ENCODE measurements at regions not wholly inside any gene's neighbourhood (a gene's known extent, or its start where the extent isn't known, plus 50 kb on each side); places are given as distances from the start of the nearest gene placed in this dataset.

DNA sequence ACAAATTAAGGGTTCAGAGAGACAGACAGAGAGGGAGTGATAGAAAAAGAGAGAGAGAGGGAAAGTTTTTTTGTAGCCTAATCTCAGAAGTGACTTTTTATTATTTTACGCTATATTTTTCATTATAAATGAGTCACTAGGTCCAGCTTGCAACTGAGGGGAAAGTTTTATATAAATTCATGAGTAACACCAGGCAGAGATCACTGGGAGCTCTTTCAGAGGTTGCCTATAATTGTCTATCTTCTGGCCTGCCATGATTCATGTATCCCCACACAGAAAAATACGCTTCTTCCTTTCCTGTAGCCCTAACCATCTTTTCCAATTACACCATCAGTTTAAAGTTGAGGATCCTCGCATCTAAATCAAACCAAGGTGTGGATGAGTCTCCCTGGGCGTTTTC lies 467.9 kb downstream of the SLITRK1 start:
- no peak overlapping the region for H3K4me3 ChIP-seq (ENCODE audit: low read depth, low read length)
- DNase-seq (ENCODE audit: low read depth), result no peak

DNA sequence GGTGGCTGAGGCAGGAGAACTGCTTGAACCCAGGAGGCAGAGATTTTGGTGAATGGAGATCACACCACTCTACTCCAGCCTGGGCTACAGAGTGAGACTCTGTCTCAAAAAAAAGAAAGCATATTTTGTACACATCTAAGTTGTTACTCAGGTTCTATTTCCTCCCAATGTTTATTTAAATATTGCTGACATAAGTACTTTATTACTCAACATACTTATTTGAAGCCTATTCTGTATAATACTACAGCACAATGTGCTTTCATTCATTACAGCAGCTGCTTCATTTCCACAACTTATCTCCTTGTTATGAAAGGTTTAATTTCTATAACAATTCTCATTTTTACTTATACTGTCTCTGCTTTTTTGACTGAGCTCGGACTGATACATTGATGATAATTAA lies 495.7 kb downstream of the SLITRK1 start:
- DNase-seq (ENCODE audit: low read depth), result no peak
- no peak overlapping the region for H3K4me3 ChIP-seq (ENCODE audit: low read depth, low read length)

DNA sequence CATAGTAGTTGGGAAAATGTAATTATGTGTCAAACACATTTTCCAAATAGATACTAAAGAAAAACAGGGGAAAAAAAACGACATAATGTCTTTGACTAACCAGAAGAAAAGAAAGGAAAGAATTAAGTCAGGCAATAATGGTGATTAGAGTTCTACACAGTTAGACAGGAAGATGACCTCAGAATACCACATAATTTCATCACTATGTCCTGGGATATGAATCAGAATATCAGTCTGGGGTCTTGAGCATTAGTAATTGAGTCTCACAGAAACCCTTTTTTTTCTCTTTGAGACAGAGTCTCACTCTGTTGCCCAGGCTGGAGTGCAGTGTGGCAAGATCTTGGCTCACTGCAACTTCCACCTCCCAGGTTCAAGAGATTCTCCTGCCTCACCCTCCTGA lies 503.4 kb downstream of the SLITRK1 start:
- peak; percentile 13 for DNase-seq (ENCODE audit: low read depth)

DNA sequence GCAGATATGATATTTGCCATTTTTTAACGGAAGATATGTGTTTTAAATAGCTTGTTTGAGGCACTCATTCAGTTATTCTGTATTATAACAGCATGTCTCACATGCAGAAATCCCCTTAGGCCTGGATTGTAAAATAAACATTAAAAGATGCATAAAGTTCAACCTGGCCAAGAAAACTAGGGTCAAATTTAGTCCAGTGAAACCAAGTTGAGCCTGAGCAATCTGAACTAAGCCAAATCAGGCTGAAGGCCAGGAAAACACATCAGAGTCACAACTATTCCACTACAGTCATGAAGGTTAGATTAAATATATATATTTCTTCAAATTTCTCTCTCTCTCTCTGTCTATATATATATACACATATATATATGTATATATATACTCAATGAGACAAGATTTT lies 504.8 kb downstream of the SLITRK1 start:
- peak; percentile 37 for DNase-seq (ENCODE audit: low read depth)
- no peak overlapping the region for H3K4me3 ChIP-seq (ENCODE audit: low read depth, low read length)

More for the DNA sequence above, 503.4 kb downstream of the SLITRK1 start:
- no peak overlapping the region for H3K4me3 ChIP-seq (ENCODE audit: low read depth, low read length)

DNA sequence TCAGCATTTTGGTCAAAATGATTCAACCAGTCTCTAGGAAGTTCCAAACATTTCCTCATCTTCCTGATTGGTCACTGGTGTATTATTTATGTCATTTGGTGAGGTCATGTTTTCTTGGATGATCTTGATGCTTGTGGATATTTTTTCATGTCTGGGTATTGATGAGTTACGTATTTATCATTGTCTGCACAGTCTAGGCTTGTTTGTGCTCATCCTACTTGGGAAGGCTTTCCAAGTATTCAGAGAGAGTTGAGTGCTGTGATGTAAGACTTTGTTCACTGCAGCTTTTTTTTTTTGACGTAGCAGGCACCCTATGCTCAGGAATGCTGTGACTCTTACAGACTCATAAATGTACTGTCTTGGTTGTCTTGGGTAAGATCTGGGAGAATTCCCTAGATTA lies 509.5 kb downstream of the SLITRK1 start:
- DNase-seq (ENCODE audit: low read depth), result peak; percentile 9
- no peak overlapping the region for H3K4me3 ChIP-seq (ENCODE audit: low read depth, low read length)

DNA sequence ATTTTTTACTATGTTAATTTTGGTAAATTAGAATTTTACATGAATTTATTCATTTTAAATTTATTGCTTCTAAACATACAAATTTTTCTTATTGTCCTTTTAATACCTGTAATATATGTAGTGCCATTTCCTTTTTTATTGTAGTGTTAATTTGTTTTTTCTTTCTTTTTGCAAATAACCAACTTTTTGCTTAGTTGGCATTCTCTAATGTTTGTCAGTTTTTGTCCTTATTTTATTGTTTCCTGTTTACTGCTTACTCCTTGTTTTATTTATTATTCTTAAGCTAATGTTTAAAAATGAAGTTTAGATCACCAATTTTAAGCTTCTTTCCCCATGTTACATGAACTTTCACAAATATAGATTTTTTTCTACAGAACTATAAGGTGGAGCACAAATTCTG lies 516.6 kb downstream of the SLITRK1 start:
- no peak overlapping the region for H3K4me3 ChIP-seq (ENCODE audit: low read depth, low read length)
- no peak for DNase-seq (ENCODE audit: low read depth)

DNA sequence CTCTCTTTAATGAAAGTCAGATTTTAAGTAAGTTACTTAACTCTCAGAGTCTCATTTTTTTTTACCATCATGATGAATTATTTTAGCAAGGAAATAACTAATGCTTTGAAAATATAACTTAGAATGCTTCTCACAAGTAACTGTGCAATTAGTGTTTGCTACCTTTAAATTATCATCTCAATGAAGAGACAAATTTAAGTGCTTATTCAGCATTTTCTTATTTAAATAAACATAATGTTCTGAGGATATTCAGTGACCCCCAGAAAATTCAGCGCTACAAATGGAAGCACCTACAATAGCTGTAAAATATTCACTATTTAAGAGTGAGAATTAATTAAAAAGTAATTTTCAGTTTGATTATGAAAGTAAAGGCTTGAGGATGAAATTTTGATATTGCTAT lies 527.2 kb downstream of the SLITRK1 start:
- H3K4me3 ChIP-seq (ENCODE audit: low read depth, low read length), result no peak overlapping the region
- DNase-seq (ENCODE audit: low read depth), result no peak

DNA sequence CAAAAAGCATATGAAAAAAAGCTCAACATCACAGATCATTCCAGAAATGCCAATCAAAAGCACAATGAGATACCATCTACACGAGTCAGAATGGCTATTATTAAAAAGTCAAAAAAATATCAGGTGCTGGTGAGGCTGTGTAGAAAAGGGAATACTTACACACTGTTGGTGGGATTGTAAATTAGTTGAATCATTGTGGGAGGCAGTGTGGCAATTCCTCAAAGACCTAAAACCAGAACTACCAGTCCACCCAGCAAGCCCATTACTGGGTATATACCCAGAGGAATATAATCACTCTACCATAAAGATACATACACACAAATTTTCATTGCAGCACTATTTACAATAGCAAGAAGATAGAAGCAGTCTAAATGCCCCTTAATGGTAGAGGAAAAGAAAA lies 529.9 kb downstream of the SLITRK1 start:
- no peak overlapping the region for H3K4me3 ChIP-seq (ENCODE audit: low read depth, low read length)
- no peak for DNase-seq (ENCODE audit: low read depth)

DNA sequence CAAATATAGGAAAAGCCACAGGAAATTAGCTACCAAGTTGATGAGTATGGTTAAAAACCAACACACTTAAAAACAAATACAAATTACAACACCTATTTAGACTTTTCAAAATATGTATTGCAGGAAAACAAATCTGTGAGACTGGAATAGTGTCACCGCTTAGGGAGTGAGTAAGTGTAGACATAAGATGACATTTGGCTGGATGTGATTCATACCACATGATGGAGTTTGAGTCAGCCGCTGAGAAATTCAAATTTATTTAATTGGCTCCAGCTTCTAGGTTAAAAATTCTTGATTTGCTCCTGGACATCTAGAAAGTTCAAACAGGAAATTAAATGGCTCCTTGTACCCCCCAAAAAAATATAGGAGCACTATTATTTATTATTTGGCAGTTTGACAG lies 531.7 kb downstream of the SLITRK1 start:
- H3K4me3 ChIP-seq (ENCODE audit: low read depth, low read length), result no peak overlapping the region
- peak; percentile 3 for DNase-seq (ENCODE audit: low read depth)

DNA sequence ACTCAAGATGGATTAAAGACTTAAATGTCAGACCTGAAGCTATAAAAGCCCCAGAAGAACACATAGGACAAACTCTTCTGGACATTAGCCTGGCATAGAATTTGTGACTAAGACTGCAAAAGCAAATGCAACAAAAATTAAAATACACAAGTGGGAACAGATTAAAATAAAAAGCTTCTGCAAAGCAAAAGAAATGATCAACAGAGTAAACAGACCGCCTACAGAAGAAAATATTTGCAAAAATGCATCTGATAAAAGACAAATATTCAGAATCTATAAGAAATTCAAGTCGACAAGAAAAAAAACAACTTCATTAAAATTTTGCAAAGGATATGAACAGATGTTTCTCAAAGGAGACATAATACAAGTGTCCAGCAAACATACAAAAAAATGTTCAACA lies 537.8 kb downstream of the SLITRK1 start:
- DNase-seq (ENCODE audit: low read depth), result no peak
- H3K4me3 ChIP-seq (ENCODE audit: low read depth, low read length), result no peak overlapping the region

DNA sequence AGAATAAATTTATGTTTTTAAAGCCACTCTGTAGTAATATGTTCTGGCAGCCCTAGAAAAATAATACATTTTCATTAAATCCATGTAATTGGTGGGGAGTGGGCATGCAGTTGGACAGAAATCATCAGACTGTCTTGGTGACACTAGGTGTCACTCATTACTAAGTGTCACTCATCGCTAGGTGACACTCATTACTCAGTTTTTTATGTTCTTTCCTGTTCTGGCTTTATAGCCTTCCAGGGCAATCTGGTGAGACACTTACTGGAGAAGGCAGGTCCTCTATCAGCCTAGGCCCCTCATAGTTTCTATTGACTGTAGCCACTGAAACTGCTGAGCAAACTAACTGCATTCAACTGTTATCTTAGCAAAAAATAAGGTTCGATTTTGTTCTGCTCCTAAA lies 542.1 kb downstream of the SLITRK1 start:
- no peak overlapping the region for H3K4me3 ChIP-seq (ENCODE audit: low read depth, low read length)
- no peak for DNase-seq (ENCODE audit: low read depth)

DNA sequence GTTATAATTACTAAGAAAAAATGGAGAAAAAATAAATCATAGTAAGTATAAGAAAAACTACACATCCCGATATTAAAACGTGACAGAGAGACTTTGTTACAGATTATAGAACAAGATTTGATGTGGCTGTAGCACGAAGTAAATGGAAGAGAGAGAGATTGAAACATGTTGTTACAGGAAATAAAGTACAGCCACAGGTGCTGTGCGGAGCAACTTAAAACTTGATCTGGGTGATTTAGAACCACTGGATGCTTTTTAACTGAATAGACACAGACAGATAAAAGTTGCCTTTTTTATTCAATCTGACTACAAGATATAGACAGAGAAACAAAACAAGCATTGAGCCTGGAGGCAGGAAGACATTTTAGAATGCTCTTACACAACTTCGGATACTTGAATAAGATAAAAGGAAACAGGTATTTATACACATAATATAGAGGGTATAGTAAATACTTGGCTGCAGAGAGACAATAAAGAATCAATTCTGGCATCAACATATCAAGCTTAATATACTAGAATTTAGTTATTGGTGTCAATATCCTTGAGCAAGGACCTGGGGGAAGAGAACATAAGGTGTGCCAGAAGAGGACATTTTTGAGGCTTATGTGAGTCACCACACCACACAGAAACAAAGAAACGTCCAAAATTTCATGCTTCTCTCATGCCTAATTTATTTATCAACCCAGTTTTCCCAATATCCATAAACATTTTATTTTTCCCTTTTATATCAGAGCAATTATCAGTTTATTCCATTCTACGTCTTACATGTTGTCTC lies 548.5 kb downstream of the SLITRK1 start:
- H3K4me3 ChIP-seq (ENCODE audit: low read depth, low read length), result no peak overlapping the region
- DNase-seq (ENCODE audit: low read depth), result no peak

DNA sequence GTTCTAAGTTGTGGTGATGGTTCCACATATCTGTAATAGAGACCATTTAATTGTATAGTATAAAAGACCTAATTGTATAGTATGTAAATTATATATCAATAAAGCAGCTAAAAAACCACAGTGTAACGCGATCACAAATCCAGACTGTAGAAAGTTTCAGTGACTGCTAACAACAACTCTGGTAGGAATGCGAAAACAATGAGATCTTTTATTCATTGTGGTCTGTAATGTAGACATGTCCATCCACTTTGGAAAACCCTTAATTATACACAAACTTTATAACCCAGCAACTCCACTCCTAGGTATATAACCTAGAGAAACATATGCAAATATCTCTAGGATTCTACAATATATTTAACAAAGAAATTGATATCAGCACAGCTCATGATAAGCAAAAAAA lies 549.5 kb downstream of the SLITRK1 start:
- H3K4me3 ChIP-seq (ENCODE audit: low read depth, low read length), result no peak overlapping the region
- DNase-seq (ENCODE audit: low read depth), result no peak

DNA sequence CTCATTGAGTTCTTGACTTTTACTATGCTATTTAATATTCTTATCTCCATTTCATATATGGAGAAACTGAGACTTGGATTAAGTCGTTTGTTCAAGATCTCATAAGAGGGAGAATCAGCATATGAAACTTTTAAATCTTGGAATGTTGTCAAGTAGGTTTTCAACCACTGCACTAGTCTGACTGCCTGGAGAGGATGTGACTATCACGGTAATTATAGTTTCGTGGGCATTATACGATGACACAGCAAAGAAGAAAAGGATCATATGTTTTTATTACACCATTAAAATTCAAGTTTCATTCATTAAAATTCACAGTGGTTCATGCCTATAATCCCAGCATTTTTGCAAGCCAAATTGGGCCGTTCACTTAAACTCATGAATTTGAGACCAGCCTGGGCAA lies 555.2 kb downstream of the SLITRK1 start:
- no peak for DNase-seq (ENCODE audit: low read depth)
- H3K4me3 ChIP-seq (ENCODE audit: low read depth, low read length), result no peak overlapping the region

DNA sequence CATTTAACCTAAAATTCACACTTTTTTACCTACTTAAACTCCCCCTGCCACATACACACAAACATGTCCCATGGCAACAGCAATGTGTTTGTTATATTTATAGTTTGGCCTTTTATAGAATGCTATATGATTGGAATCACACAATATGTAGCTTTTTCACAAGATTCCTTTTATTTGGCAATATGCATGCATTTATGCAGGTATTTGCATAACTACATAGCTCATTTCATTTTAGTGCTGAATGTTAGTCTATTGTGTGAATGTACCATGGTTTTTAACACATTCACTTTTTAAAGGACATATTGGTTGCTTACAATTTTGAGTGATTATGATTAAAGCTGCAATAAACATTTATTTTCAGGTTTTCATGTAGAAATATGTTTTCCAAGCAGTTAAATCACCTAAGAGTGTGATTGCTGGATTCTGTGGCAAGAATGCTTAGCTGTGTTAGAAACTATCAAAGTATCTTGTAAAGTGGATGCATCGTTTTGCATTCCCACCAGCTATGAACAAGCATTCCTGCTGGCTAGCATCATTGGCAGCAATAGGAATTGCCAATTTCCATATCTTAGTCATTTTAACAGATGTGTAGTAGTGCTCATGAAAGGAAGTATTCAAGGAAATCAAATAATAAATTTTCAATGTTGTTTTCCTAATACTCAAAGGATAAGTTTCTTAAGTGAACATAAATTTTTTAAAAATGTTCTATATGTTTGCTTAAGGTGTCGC lies 557.0 kb downstream of the SLITRK1 start:
- peak; percentile 65 for DNase-seq (ENCODE audit: low read depth)
- H3K4me3 ChIP-seq (ENCODE audit: low read depth, low read length), result no peak overlapping the region

DNA sequence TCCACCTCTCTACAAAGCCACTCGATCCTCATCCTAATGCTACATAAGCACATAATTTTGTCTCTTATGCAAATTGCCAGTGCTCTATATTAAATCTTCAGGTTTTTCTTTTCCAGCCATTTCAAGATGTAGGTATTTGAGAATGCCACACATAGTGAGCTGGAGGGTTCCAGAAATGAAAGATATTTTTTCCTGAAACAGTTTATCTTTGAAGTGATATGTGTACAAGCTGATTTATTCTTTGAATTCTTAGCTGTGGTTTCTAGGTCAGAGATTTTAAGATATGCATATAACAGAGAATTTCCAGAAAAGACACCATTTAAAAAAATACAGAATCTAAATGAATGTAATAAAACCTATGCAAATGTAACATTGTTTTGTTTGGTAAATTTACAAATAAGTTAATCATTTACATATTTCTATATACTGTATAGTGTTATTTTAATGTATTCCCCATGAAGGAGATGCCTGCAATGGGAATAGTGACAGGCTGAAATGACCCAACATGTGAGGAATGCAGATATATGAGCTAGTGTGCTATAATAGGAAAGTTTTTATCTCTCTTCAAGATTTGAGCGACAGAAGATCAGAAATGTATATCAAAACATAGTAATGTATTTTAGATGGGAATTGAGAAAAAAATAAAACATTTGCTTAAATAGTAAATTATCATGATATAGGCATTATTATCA lies 570.2 kb downstream of the SLITRK1 start:
- no peak for DNase-seq (ENCODE audit: low read depth)
- no peak overlapping the region for H3K4me3 ChIP-seq (ENCODE audit: low read depth, low read length)

DNA sequence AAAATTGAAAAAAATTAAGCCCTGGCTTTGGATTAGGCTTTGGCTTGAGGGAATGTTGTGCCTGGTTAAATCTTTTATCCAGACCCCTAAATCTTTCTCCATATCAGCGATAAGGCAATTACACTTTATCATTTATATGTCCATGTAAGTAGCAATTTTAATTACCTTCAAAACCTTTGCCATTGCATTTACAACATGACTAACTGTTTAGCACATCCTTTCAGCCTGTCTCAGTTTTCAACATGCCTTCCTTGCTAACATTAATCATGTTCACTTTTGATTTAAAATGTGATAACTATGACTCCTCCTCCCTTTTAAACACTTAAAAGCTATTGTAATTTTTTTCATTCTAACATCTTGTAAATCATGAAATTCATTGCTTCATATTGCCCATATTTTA lies 583.7 kb downstream of the SLITRK1 start:
- DNase-seq (ENCODE audit: low read depth), result no peak
- H3K4me3 ChIP-seq (ENCODE audit: low read depth, low read length), result no peak overlapping the region

DNA sequence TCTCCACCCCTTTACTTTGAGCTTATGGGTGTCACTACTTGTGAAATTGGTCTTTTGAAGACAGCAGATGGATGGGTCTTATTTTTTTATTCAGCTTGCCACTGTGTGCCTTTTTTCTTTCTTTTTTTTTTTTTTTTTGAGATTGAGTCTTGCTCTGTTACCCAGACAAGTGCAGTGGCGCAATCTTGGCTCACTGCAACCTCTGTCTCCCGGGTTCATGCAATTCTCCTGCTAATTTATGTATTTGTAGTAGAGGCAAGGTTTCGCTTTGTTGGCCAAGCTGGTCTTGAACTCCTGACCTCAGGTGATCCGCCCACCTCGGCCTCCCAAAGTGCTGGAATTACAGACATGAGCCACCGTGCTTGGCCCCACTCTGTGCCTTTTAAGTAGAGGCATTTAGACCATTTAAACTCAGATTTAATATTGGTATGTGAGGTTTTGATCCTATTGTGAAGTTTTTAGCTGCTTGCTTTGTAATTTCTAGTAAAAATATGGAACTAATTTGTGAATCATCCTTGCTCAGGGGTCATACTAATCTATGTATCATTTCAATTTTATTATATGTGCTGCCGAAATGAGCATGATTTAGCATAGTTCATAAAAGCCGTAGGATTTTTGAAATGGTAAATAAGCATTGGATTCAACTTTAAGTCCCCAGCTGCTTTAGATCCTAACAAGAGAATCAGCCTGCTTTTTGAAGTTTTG lies 584.5 kb downstream of the SLITRK1 start:
- no peak overlapping the region for H3K4me3 ChIP-seq (ENCODE audit: low read depth, low read length)
- DNase-seq (ENCODE audit: low read depth), result no peak

DNA sequence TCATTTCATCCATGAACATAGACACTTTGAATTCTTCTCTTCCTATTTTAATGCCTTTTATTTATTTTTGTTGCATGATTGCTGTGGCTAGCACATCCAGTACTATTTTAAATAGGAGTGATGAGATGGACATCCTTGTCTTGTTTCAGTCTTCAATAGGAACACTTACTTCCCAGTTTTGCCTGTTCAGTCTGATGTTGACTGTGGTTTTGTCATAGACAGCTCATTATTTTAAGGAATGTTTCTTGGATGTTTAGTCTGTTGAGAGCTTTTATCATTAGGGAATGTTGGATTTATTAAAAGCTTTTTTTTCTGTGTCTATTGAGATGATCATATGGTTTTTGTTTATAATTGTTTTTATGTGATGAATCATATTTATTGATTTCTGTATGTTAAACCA lies 586.6 kb downstream of the SLITRK1 start:
- H3K4me3 ChIP-seq (ENCODE audit: low read depth, low read length), result no peak overlapping the region

DNA sequence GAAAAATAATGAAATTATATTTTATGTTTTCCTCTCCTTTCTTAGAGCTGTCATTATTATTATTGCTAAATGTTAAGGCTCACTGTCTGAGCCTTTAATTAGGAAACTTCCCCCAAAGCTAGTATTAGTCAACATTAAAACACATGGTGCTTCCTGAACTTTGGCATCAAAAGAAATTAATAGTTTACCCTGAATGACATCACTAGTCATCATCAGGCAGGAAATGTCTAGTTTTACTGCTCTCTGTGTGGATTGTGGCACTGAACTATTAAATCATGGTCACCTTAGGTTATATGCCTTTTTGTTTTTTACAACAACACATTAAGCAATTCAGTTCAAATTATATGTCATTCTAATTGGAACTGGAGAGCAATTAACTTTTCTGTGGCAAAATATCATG lies 595.5 kb downstream of the SLITRK1 start:
- H3K4me3 ChIP-seq (ENCODE audit: low read depth, low read length), result no peak overlapping the region
- DNase-seq (ENCODE audit: low read depth), result no peak

More for the DNA sequence above, 586.6 kb downstream of the SLITRK1 start:
- no peak for DNase-seq (ENCODE audit: low read depth)
